HUES48 (cell line): ENCODE measurements at regions not wholly inside any gene's neighbourhood (a gene's known extent, or its start where the extent isn't known, plus 50 kb on each side); places are given as distances from the start of the nearest gene placed in this dataset.
"Not testable (repeated sequence)": the region's sequence is repeated elsewhere in the genome, so short reads cannot be mapped to it uniquely, and the experiment has no call there.

Experiments used
- H3K27ac ChIP-seq: one replicate; pipeline ENCODE4 v1.7.0; 2013; ENCODE audit warnings: low read depth, low read length, inconsistent platforms
- H3K27me3 ChIP-seq: 2 replicates; pipeline ENCODE4 v1.6.1; 2013; ENCODE audit warnings: mild to moderate bottlenecking, low read length; ENCODE audit not compliant: control insufficient read depth, insufficient read depth
- H3K36me3 ChIP-seq: 2 replicates; pipeline ENCODE4 v1.6.1; 2013; ENCODE audit warnings: low read length; ENCODE audit not compliant: control insufficient read depth, insufficient read depth
- H3K4me1 ChIP-seq: 2 replicates; pipeline ENCODE4 v1.6.1; 2013; ENCODE audit warnings: mild to moderate bottlenecking, low read length; ENCODE audit not compliant: control insufficient read depth, insufficient read depth
- H3K4me3 ChIP-seq: 2 replicates; pipeline ENCODE4 v1.5.1; 2013; ENCODE audit warnings: mild to moderate bottlenecking, low read depth, low read length
- H3K9ac ChIP-seq: 2 replicates; pipeline ENCODE4 v1.6.1; 2013; ENCODE audit warnings: mild to moderate bottlenecking, low read depth, low read length, moderate library complexity
- H3K9me3 ChIP-seq: 2 replicates; pipeline ENCODE4 v1.6.1; 2013; ENCODE audit warnings: low read length; ENCODE audit not compliant: control insufficient read depth, insufficient read depth

- H3K4me1 ChIP-seq: no peaks in the 10 kb centered on the region
These were observed 102.1 kb upstream of the KLF8 start for GRCh38 chrX:56130031-56130430.

GRCh38 chrX:56130436-56130835, 101.7 kb upstream of the KLF8 start:
- H3K27me3 ChIP-seq: no peaks in the 10 kb centered on the region
- no peak overlapping the region for H3K27ac ChIP-seq
- no peak overlapping the region for H3K9ac ChIP-seq
- H3K4me3 ChIP-seq: no peak overlapping the region
- H3K4me1 ChIP-seq: no peaks in the 10 kb centered on the region
- peaks cover 82% of the 10 kb centered on the region for H3K9me3 ChIP-seq
- H3K36me3 ChIP-seq: no peaks in the 10 kb centered on the region

More at GRCh38 chrX:56130031-56130430, 102.1 kb upstream of the KLF8 start:
- Histone ChIP-seq H3K9ac (no peak overlapping the region), H3K9me3 (peaks cover 86% of the 10 kb centered on the region), H3K27ac (no peak overlapping the region), H3K36me3 (no peaks in the 10 kb centered on the region), H3K27me3 (no peaks in the 10 kb centered on the region), H3K4me3 (no peak overlapping the region)

DNA sequence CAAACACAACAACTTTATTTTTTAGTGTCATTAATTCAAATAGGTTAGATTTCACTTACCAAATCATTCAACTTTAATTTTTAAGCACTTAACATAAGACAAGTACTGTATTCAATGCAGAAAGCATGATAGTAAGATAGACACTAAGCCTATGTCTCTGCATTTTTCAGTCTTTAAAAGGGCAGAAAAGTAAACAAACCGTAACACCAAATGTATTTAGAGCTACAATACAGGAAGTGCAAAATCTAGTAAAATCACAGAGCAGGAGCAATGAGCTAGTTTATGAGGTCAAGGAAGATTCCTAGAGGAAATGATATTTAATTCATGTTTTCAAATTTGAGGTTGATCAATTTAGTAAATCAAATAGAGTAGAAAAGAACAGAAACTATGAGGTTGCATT, 68.0 kb upstream of the KLF8 start:
- H3K9me3 ChIP-seq: peaks cover 63% of the 10 kb centered on the region
- H3K27ac ChIP-seq, H3K4me3 ChIP-seq, H3K27me3 ChIP-seq, H3K9ac ChIP-seq, H3K4me1 ChIP-seq, H3K36me3 ChIP-seq: not testable (repeated sequence)
